Hepatocyte (in vitro differentiated cells): ENCODE measurements at regions not wholly inside any gene's neighbourhood (a gene's known extent, or its start where the extent isn't known, plus 50 kb on each side); places are given as distances from the start of the nearest gene placed in this dataset.

Source experiments
- DNase-seq: peaks from one replicate; pipeline ENCODE4 v3.0.0-alpha.2; 2016; ENCODE audit warnings: low spot score
- H2AFZ ChIP-seq: fragments of 200-600 bp; sonication (generic); 2 replicates; pipeline ENCODE4 v1.6.0; 2016; ENCODE audit warnings: antibody characterized with exemption, mild to moderate bottlenecking
- H3K27ac ChIP-seq: fragments of 200-600 bp; sonication (generic); 2 replicates; pipeline ENCODE4 v1.5.1; 2016; ENCODE audit warnings: mild to moderate bottlenecking
- H3K27me3 ChIP-seq: fragments of 200-600 bp; sonication (generic); 2 replicates; pipeline ENCODE4 v1.6.1; 2016
- H3K36me3 ChIP-seq: fragments of 200-600 bp; sonication (generic); replicated peaks from 2 replicates; pipeline ENCODE4 v1.5.1; 2016; ENCODE audit warnings: low read depth; ENCODE audit not compliant: insufficient read depth
- H3K4me1 ChIP-seq: fragments of 200-600 bp; sonication (generic); 2 replicates; pipeline ENCODE4 v1.5.1; 2016; ENCODE audit warnings: mild to moderate bottlenecking, moderate library complexity; ENCODE audit not compliant: insufficient read depth
- H3K4me2 ChIP-seq: fragments of 200-600 bp; sonication (generic); 2 replicates; pipeline ENCODE4 v1.6.0; 2016
- H3K4me3 ChIP-seq: fragments of 200-600 bp; sonication (generic); 2 replicates; pipeline ENCODE4 v1.5.1; 2016; ENCODE audit warnings: mild to moderate bottlenecking
- H3K79me2 ChIP-seq: fragments of 200-600 bp; sonication (generic); 2 replicates; pipeline ENCODE4 v1.6.0; 2017; ENCODE audit warnings: mild to moderate bottlenecking
- H3K9me2 ChIP-seq: fragments of 200-600 bp; sonication (generic); replicated peaks from 2 replicates; pipeline ENCODE4 v1.6.0; 2017; ENCODE audit warnings: mild to moderate bottlenecking; ENCODE audit not compliant: insufficient read depth
- H3K9me3 ChIP-seq: fragments of 200-600 bp; sonication (generic); 2 replicates; pipeline ENCODE4 v1.5.1; 2016; ENCODE audit warnings: low read depth, mild to moderate bottlenecking
- H4K20me1 ChIP-seq: fragments of 200-600 bp; sonication (generic); 2 replicates; pipeline ENCODE4 v1.6.0; 2016; ENCODE audit warnings: mild to moderate bottlenecking; ENCODE audit not compliant: insufficient read depth, poor library complexity, severe bottlenecking
- EZH2 ChIP-seq: fragments of 200-600 bp; sonication (generic); IDR thresholded peaks from 2 replicates; pipeline ENCODE4 v1.6.1; 2016; ENCODE audit warnings: antibody characterized with exemption, mild to moderate bottlenecking, borderline replicate concordance
- EZH2phosphoT487 ChIP-seq: fragments of 200-600 bp; sonication (generic); IDR thresholded peaks from one replicate; pipeline ENCODE4 v1.6.1; 2018; ENCODE audit warnings: antibody characterized with exemption, mild to moderate bottlenecking, low read depth, moderate library complexity; ENCODE audit not compliant: unreplicated experiment, severe bottlenecking
- WGBS: methylation state at CpG from one replicate; pipeline ENCODE4 v1.1.6; 2016; ENCODE audit warnings: low lambda C conversion rate; ENCODE audit errors: missing lambda C conversion rate; 5-methylcytosine and 5-hydroxymethylcytosine counted together
- TF ChIP-seq, protein P1 (sequence below): fragments of 200-600 bp; sonication (generic); IDR thresholded peaks from 2 replicates; pipeline ENCODE4 v1.5.1; 2016; ENCODE audit warnings: antibody characterized with exemption, mild to moderate bottlenecking; ENCODE audit not compliant: poor library complexity

DNA sequence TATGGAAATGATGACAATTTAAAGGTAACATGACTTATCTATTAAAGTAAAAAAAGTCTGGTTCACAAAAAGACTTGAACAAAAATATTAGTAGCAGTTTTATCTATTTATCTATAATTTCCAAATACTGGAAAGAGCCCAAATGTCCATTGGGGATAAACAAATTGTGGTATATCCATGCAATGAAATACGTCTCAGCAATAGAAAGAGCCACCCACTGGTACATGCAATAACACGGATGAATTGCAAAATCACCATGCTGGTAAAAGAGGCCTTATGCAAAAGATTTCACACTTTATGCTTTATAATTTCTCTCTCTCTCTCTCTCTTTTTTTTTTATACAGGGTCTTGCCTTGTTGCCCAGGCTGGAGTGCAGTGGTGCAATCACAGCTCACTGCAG, 91.4 kb upstream of the ASAP2 start:
- TF ChIP-seq EZH2 = no peak
- no peak for TF ChIP-seq EZH2phosphoT487
- TF ChIP-seq, protein P1, sequence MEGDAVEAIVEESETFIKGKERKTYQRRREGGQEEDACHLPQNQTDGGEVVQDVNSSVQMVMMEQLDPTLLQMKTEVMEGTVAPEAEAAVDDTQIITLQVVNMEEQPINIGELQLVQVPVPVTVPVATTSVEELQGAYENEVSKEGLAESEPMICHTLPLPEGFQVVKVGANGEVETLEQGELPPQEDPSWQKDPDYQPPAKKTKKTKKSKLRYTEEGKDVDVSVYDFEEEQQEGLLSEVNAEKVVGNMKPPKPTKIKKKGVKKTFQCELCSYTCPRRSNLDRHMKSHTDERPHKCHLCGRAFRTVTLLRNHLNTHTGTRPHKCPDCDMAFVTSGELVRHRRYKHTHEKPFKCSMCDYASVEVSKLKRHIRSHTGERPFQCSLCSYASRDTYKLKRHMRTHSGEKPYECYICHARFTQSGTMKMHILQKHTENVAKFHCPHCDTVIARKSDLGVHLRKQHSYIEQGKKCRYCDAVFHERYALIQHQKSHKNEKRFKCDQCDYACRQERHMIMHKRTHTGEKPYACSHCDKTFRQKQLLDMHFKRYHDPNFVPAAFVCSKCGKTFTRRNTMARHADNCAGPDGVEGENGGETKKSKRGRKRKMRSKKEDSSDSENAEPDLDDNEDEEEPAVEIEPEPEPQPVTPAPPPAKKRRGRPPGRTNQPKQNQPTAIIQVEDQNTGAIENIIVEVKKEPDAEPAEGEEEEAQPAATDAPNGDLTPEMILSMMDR = no peak
- 97% methylated on average over 2 of the region's 2 CpGs for WGBS
- Histone ChIP-seq H3K27me3 (no peaks in the 10 kb centered on the region), H3K9me2 (no peaks in the 10 kb centered on the region), H2AFZ (no peak overlapping the region), H3K79me2 (no peaks in the 10 kb centered on the region), H3K27ac (no peak overlapping the region), H3K4me3 (no peak overlapping the region), H3K4me1 (peaks cover 6% of the 10 kb centered on the region), H4K20me1 (no peaks in the 10 kb centered on the region), H3K4me2 (no peak overlapping the region), H3K9me3 (no peaks in the 10 kb centered on the region), H3K36me3 (no peaks in the 10 kb centered on the region)
- no peak for DNase-seq

DNA sequence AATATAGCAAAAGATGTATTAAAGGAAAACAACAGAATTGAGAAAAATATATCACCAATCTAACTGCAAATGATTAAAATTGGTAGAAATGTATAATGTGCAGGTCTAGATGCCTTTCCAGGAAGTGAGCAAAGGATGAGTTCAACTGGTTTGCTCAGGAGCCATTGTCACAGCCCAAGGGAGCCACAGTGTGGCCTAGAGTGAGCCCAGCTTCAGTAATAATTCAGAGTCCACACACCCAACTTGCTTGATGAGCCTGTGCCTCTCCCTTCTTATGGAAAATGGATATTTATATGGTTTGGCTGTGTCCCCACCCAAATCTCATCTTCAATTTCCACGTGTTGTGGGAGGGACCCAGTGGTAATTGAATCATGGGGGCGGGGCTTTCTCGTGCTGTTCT, 92.2 kb upstream of the ASAP2 start:
- Histone ChIP-seq H4K20me1 (no peaks in the 10 kb centered on the region), H3K4me3 (no peak overlapping the region), H2AFZ (no peak overlapping the region), H3K36me3 (no peaks in the 10 kb centered on the region), H3K4me1 (peaks cover 6% of the 10 kb centered on the region), H3K9me3 (no peaks in the 10 kb centered on the region), H3K27me3 (no peaks in the 10 kb centered on the region), H3K79me2 (no peaks in the 10 kb centered on the region), H3K4me2 (no peak overlapping the region), H3K27ac (no peak overlapping the region), H3K9me2 (no peaks in the 10 kb centered on the region)
- 87% methylated on average over 3 of the region's 3 CpGs for WGBS
- DNase-seq = no peak
- TF ChIP-seq EZH2phosphoT487 (no peak), EZH2 (no peak)
- TF ChIP-seq, protein P1 = no peak

DNA sequence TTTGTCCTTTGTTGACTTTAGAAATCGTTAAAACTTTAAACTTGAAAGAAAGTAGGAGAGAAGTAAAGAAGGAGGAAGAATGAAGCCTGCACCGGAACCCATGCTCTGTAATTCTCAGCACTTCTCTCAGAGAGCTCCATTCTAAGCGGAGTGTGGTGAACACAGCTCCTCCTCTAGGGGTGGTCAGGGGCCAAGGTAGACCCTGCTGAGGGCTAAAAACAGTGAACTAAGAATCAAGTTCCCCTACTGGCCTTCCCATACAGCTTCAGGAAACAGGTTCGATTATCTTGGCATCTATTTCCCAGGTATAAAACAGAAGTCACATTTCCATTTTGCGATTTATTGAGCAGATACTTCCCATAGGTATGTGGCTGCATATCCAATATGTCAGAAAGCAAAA, 92.7 kb upstream of the ASAP2 start:
- 74% methylated on average over 5 of the region's 5 CpGs for WGBS
- Histone ChIP-seq H3K36me3 (no peaks in the 10 kb centered on the region), H3K9me3 (no peaks in the 10 kb centered on the region), H3K27ac (no peak overlapping the region), H3K4me1 (peaks cover 6% of the 10 kb centered on the region), H3K4me2 (no peak overlapping the region), H3K4me3 (no peak overlapping the region), H4K20me1 (no peaks in the 10 kb centered on the region), H3K9me2 (no peaks in the 10 kb centered on the region), H2AFZ (no peak overlapping the region), H3K27me3 (no peaks in the 10 kb centered on the region), H3K79me2 (no peaks in the 10 kb centered on the region)
- no peak for DNase-seq
- TF ChIP-seq, protein P1 = no peak
- TF ChIP-seq EZH2 (no peak), EZH2phosphoT487 (no peak)

DNA sequence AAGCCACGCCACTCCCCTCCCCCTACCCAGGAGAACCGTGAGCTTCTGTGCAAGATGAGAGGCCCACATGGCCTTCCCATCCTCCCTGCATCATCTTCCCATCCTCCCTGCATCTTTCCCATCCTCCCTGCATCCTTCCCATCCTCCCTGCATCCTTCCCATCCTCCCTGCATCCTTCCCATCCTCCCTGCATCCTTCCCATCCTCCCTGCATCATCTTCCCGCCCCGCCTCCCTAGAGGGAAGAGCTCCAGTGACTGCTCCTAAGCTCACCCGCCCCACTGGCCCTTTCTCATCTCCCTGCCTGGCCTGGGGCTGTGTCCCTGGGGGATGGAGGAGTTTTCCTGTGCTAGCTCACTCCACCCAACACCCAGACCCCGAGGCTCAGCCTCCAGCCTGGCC, 93.3 kb upstream of the ASAP2 start:
- 88% methylated on average over 6 of the region's 6 CpGs for WGBS
- Histone ChIP-seq H3K9me3 (no peaks in the 10 kb centered on the region), H3K4me3 (no peak overlapping the region), H3K9me2 (no peaks in the 10 kb centered on the region), H4K20me1 (no peaks in the 10 kb centered on the region), H3K27me3 (no peaks in the 10 kb centered on the region), H2AFZ (no peak overlapping the region), H3K4me2 (no peak overlapping the region), H3K4me1 (peaks cover 6% of the 10 kb centered on the region), H3K36me3 (no peaks in the 10 kb centered on the region), H3K27ac (no peak overlapping the region), H3K79me2 (no peaks in the 10 kb centered on the region)
- TF ChIP-seq EZH2 = no peak
- TF ChIP-seq, protein P1 = no peak
- no peak for TF ChIP-seq EZH2phosphoT487
- DNase-seq = no peak
